NCI-H2171 (cell line): ENCODE measurements at regions not wholly inside any gene's neighbourhood (a gene's known extent, or its start where the extent isn't known, plus 50 kb on each side); places are given as distances from the start of the nearest gene placed in this dataset.
"Not testable (repeated sequence)": the region's sequence is repeated elsewhere in the genome, so short reads cannot be mapped to it uniquely, and the experiment has no call there.

Source experiments
- DNase-seq: peaks from one replicate; lab custom pipeline; 2025; lab: John Stamatoyannopoulos, UW

DNA sequence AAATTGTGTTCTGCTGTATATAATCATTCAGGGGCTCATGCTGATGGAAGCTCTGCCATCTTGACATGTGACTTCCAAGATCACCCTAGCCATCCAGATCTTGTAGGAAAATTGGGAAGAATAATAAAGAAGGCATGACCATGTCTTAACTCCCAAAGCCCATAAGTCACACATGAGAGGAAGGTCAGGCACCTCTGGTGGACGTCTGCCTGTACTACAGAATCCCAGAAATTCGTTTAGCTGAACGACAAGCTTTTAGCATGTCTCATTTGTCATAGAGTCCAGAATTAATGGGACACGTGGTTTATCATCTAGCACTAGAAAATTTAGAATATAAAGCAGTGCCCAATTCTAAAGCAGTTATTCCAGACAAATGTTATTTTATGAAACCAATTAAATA, 212.7 kb downstream of the CENPC start:
- DNase-seq, result no peak

DNA sequence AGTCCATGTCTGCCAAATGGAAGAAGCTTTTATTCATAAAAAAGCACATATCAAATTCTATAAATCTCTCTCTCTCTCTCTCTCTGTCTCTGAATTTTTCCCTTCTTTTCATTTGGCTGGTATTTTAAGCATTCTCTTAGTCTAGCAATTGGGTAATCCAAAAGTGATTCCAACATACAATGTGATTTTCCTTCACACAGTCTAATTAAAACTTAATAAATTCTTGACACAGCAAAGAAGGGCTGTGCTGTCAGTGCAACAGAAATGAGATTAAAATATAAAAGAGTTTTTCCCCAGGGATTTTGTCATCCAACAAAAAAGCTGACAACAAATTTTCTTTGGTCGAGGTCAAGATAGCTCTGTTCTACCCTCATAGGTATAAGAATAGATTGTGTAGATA, 216.9 kb downstream of the CENPC start:
- DNase-seq, result no peak

DNA sequence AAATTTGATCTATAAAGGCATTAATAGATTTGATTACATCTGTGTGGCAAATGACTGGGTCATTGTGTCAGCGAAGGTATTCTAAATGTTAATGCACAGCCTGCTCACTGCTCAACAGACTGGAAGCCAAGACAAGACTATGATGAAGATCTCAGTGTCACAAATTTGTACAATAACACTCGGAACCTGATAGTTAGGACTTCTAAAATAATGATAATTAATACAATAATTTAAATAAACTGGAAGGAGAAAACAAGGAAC, 217.4 kb downstream of the CENPC start:
- no peak for DNase-seq

DNA sequence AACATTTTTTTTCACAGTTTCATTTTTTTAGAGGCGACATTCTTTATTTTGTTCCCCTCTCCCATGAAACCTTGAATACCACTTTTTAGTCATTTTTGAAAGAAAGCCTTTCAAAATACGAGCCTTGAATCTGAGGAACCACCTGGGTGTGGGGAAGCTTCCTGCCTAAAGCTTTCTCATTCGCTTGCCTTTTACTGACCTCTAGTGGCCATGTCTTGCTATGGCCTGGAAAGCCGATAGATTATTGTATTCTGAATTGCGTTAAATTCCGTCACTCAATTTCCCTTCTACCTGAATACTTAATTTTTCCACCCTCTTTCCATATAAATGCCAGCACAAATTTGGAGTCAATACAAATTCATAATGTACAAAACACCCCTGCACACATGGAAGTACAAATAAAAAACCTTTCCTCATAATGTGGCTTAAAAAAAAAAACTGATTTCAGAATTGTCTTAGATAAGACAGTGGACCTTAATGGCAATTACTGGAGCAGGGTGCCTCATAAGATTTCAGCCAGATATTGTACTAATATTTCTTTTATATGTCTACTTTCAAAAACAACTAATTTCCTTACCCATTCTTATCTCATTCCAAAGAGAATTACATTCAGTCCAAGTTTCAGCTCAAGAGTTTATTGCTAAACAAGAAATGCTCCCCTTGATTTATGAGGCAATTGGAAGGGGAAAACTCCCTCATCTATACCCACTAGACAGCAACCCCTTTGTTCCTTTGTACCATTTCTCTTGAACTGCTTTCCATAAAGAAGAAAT, 217.9 kb downstream of the CENPC start:
- DNase-seq, result peak; percentile 31

DNA sequence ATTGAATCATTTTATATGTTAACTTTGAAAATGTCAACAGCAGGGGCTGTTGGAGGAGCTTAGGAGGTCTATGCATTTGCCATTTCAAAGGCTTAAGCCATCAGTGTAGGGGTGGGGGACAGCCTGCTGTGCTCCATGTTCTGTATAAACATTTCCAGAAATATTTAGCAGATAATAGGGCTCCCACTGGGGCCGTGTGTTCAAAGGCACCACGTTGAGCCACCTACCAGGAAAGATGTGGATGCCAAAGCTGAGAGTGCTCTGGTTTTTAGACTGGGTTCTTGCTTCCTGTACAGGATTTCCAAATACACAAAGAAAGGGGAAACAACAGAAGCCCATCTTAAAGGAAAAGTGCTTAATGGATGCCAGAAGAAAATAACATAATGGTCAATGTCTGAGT, 219.5 kb downstream of the CENPC start:
- no peak for DNase-seq

DNA sequence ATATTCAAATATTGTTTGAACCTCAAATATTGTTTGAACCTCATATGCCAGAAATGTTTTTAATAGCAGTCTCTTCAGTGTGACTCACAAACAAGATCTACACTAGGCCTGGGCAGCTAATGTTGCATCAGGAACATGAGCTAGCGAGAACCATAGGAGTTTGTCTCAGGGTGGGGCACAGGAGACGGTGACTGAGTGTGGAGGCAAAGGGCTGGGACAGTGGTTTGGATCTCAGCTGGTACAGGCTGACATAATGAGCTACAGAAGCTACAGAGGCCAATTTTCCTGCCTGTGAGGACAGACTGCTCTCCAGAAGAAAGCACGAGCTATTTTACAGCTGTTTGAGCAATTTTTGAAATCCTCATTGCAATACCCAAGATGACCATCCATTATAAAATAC, 224.7 kb downstream of the CENPC start:
- no peak for DNase-seq

DNA sequence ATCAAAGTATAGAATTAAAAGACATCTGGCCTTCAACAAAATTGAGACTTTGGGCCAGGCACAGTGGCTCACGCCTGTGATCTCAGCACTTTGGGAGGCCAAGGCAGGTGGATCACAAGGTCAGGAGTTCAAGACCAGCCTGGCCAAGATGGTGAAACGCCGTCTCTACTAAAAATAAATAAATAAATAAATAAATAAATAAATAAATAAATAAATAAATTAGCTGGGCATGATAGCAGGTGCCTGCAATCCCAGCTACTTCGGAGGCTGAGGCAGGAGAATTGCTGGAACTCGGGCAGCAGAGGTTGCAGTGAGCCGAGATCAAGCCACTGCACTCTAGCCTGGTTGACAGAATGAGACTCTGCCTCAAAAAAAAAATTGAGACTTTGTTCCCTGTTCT, 225.7 kb downstream of the CENPC start:
- not testable (repeated sequence) for DNase-seq

DNA sequence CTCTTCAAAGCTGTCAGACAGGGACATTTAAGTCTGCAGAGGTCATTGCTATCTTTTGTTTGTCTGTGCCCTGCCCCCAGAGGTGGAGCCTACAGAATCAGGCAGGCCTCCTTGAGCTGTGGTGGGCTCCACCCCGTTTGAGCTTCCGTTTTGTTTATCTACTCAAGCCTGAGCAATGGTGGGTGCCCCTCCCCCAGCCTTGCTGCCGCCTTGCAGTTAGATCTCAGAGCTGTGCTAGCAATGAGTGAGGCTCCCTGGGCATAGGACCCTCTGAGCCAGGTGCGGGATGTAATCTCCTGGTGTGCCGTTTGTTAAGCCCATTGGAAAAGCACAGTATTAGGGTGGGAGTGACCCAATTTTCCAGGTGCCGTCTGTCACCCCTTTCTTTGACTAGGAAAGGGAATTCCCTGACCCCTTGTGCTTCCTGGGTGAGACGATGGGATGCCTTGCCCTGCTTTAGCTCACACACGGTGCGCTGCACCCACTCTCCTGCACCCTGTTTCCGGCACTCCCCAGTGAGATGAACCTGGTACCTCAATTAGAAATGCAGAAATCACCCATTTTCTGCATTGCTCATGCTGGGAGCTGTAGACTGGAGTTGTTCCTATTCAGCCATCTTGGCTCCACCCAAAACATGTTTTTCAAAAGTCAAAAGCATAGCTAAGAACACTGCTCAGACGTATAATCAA, 244.7 kb downstream of the CENPC start:
- DNase-seq, result not testable (repeated sequence)

DNA sequence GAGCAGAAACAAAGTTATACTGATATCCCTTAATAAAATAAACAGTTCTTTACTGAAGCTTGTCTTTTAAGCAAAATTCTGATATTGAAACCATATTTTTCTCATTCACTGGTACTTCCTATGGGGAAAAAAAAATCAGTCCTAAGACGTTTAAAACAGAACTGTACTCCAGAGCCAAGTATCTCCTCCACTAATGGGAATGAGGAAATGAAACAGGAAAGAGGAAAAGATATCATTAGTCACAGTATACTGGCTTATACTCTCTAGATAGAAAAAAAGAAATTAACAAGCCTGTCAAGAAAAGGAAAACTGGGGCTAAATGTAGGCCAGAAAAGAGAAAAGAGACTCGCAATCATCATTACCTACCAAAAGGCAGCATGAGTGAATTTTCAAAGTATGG, 252.7 kb downstream of the CENPC start:
- DNase-seq, result no peak

DNA sequence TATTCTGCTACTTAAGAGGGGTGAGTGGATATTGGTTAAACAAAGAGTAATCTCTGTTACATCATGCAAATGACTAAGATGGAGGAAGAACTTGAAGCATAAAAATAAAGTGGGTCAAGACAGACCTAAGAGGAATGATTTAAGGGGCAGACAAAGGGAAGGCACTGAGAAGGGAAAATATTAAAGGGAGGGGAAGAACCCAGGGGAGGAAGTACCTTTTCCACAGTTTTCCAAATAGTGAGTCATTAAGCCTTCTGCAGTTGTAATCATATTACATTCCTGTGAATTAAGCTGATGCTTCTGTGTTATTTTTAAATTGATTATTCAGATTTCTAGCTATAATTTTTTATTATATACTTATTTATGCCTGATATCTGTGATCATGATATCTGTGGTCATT, 253.3 kb downstream of the CENPC start:
- DNase-seq, result no peak

DNA sequence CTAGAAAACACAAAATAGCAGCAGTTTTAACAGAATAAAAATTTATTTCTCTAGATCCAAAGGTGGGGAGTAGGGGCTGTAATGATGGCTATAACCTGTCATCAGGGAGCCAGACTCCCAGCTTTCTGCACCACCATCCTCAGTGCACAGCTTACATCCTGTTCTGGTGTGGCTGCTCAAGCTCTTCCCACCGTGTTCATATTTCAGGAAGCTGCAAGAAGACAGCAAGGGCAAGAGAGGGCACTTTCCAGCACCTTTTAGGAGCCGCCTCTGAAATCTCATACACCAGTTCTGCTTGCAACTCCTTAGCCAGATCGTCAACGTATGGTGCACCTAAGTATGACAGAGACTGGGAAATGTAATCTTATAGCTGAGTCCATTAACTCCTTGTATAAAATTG, 253.7 kb downstream of the CENPC start:
- no peak for DNase-seq

DNA sequence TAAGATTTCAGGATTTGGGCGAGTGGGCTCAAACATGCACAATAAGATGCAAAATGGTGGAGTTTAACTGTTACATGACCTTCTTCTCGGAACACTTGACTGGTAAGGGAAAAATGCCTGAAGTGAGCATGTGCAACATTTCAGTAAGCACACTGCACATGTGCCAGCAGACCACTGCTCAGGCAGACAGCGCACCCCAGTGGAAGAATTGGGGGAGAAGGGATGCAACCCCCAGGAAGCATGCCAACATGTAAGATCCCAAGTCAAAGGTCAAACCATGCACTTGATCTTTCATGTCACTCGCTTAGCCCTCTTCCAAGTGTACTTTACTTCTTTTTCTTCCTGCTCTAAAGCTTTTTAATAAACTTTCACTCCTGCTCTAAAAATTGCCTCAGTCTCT, 256.3 kb downstream of the CENPC start:
- DNase-seq, result no peak

DNA sequence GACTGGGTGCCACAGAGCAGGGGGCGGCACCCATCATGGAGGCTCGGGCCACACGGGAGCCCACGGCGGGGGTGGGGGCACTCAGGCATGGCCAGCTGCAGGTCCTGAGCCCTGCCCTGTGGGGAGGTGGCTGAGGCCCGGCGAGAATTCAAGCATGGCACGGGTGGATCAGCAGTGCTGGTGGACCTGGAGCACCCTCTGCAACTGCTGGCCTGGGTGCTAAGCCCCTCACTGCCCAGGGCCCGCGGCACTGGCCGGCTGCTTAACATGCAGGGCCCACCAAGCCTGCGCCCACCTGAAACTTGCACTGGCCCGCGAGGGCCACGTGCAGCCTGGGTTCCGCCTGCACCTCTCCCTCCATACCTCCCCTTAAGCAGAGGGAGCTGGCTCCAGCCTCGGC, 258.6 kb downstream of the CENPC start:
- no peak for DNase-seq

DNA sequence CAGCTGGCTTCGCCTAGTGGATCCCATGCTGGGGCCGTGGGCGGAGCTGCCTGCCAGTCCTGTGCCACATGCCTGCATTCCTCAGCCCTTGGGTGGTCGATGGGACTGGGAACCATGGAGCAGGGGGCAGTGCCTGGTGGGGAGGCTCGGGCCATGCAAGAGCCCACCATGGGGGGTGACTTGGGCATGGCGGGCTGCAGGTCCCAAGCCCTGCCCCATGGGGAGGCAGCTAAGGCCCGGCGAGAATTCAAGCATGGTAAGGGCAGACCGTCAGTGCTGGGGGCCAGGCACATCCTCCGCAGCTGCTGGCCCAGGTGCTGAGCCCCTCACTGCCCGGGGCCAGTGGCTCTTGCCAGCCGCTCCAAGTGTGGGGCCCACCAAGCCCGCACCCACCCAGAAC, 262.6 kb downstream of the CENPC start:
- no peak for DNase-seq

DNA sequence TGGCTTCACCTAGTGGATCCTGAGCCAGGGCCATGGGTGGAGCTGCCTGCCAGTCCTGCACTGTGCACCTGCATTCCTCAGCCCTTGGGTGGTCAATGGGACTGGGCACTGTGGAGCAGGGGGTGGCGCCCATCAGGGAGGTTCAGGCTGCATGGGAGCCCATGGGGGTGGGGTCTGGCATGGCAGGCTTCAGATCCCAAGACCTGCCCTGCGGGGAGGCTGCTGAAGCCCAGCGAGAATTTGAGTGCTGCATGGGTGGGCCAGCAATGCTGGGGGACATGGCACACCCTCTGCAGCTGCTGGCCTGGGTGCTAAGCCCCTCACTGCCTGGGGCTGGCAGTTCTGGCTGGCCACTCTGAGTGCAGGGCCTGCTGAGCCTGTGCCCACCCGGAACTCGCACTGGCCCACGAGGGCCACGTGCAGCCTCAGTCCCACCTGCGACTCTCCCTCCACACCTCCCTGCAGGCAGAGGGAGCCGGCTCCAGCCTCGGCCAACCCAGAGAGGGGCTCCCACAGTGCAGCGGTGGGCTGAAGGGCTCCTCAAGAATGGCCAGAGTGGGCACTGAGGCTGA, 270.0 kb downstream of the CENPC start:
- DNase-seq, result no peak

DNA sequence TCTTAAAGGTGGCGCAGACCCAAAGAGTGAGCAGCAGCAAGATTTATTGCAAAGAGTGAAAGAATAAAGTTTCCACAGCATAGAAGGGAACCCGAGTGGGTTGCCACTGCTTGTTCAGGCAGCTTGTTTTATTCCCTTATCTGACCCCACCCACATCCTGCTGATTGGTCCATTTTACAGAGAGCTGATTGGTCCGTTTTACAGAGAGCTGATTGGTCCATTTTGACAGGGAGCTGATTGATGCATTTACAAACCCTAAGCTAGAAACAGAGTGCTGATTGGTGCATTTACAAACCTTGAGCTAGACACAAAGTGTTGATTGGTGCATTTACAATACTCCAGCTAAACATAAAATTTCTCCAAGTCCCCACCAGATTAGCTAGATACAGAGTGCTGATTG, 270.6 kb downstream of the CENPC start:
- DNase-seq, result not testable (repeated sequence)

DNA sequence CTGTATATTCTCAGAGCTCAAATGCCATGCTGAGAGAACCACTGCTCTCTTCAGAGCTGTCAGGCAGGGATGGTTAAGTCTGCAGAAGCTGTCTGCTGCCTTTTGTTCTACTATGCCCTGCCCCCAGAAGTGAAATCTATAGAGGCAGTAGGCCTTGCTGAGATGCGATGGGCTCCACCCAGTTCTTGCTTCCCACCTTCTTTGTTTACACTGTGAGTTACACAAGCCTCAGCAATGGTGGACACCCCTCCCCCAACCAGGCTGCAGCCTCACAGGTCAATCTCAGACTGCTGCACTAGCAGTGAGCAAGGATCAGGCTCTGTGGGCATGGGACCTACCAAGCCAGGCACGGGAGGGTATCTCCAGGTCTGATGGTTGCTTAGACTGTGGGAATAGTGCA, 271.6 kb downstream of the CENPC start:
- DNase-seq, result no peak

DNA sequence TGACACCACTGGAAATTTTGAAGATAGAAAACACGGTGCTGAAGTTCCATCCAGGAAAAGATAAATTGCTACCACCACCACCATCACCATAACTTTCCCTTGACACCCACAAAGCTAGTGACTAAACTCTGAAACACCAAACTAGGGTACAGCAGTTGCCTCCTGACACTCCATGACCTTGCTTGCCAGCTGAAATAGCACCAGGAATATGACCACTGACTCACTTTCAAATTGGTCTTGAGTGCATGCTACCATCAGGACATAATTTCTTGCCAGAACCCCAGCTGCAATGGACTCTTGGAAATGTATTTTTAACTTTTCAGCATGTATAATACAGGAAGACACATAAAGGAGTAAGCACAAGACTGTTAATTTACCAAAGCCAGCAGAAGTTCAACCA, 283.3 kb downstream of the CENPC start:
- no peak for DNase-seq

DNA sequence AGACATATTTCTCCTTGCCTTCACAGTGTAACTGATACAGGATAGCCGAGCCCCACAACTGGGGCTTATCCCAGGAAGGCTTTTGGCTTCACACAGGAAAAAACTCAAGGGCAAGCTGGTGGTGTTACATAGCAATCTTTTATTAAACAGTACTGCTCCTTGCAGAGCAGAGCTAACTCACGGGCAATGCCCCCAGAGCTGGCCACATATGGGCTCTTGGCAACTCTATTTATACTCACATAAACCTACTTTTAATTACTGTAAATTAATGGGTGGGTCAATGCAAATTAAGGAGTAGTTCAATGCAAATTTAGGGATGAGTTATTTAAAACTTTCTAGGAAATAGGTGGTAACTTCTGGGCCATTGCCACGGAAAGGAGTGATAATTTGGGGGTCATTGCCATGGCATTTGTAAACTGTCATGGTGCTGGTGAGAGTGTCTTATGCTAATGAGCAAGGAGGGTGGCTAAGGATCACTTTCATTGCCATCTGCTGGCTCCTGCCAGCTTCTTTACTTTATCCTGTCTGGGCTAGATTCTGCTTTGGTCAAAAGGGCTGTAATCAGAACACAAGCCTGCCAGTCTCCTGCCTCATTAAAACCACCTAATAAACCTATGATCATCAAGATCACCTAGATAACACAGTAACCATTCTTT, 288.8 kb downstream of the CENPC start:
- peak; percentile 35 for DNase-seq

DNA sequence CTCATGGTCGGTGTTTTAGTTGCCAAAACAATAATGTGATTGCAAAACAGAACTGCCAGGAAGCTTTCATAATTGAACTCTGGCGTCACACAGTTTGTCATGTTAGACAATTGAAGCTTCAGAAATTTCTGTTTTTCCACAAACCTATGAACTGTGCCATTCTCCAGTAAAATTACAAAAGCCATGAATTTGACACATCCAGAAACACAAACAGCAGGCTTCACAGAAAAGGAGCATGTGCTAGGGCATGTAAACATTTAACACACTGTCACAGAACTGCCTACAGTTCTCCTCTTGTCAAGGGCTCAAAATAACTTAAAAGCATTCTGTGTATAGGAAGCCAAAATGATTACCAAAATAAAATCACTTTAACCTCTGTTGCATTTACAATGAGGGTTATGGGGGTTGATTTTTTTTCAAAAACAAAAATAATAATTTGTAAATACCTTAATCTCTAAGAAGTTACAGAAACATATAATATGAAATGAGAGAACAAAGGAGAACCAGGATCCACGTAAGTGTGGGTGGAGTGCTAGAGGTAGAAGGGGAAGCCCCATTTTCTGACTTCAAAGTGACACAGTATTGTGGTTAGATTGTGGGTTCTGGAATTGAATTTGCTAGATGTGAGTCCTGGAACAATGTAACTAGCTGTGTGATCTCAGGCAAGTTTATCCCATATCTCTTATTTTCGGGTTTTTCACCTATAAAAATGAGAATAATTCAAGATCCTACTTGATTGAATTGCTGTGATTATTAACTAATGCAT, 295.0 kb downstream of the CENPC start:
- DNase-seq, result no peak

DNA sequence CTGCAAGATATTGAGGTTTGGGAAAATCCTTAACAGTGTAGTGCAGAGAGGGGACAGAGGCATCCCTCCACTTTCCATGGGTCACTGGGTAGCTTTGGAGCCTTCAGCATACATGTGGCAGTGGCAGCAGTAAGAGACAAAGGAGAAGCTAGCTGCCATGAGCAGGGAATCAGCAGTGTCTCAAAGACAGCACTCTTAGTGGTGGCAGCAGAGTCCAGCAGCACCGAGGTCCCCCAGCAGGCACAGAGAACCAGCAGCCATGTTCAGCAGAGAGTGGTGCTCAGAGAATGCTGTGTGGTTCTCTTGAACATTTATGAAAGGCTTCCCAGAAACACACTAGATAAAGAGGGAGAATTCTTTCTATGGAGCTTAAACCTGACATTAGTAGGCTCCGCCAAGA, 308.5 kb downstream of the CENPC start:
- DNase-seq, result no peak

DNA sequence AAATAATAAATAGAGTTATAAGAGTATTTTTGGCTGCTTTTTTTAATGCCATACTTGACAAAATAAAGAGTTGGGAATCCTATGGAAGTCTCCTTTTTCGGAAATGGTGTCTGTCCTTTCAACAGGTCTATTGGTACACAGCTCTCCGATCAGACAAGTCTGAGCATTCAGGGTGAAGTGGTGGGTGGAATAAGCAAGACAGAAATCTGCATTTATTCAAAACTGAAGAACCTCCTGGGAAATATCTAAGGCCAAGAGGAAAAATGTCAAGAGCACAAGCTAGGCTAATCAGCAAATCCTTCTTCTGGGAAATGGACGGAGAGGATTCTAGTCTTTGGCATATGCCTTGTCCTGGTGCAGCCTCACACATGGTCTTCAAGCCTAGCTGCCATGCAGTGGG, 309.0 kb downstream of the CENPC start:
- no peak for DNase-seq

DNA sequence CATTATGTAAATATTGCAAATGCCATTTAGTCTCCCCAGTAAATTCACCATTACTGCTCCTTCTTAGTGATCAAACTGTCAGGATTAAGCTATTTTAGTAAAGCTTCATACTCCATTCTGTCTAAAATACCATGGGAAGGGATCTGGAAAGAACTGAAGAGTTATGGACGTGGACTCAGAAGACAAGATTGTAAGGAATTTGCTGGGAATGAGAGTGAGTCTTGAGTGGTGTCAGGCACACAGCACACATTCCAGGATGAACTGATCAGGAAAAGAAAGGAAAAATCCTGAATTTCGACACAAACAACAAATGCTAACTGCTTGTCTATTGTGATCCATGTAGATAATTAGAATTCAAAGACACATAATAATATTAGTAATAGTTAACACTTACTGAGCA, 311.0 kb downstream of the CENPC start:
- no peak for DNase-seq
